ENCODE measurements at regions not wholly inside any gene's neighbourhood (a gene's known extent, or its start where the extent isn't known, plus 50 kb on each side); places are given as distances from the start of the nearest gene placed in this dataset.
"Not testable (repeated sequence)": the region's sequence is repeated elsewhere in the genome, so short reads cannot be mapped to it uniquely, and the experiment has no call there.

GRCh38 chr5:24142341-24142740 is 502.4 kb downstream of the CDH10 start:
- TF ChIP-seq CTCF (conservative IDR thresholded peaks at IDR 0.05; ENCODE audit: low read depth, low read length), result no peak
- DNase-seq (ENCODE audit: low read depth), result no peak
- H3K4me3 ChIP-seq (ENCODE audit: low read depth, low read length), result no peak overlapping the region

GRCh38 chr5:24145806-24146205 is 499.0 kb downstream of the CDH10 start:
- no peak for DNase-seq (ENCODE audit: low read depth)
- TF ChIP-seq CTCF (conservative IDR thresholded peaks at IDR 0.05; ENCODE audit: low read depth, low read length), result no peak
- no peak overlapping the region for H3K4me3 ChIP-seq (ENCODE audit: low read depth, low read length)

- DNase-seq (ENCODE audit: low read depth), result peak; percentile 52
- H3K4me3 ChIP-seq (ENCODE audit: low read depth, low read length), result no peak overlapping the region
- no peak for TF ChIP-seq CTCF (conservative IDR thresholded peaks at IDR 0.05; ENCODE audit: low read depth, low read length)
Observed at GRCh38 chr5:24161559-24161958, 483.2 kb downstream of the CDH10 start.

GRCh38 chr5:24162343-24162742 is 482.4 kb downstream of the CDH10 start:
- no peak for DNase-seq (ENCODE audit: low read depth)
- TF ChIP-seq CTCF (conservative IDR thresholded peaks at IDR 0.05; ENCODE audit: low read depth, low read length), result no peak
- peak overlapping the region; percentile 13 for H3K4me3 ChIP-seq (ENCODE audit: low read depth, low read length)

- TF ChIP-seq CTCF (conservative IDR thresholded peaks at IDR 0.05; ENCODE audit: low read depth, low read length), result no peak
- DNase-seq (ENCODE audit: low read depth), result peak; percentile 92
- H3K4me3 ChIP-seq (ENCODE audit: low read depth, low read length), result peak overlapping the region; percentile 29
Observed at GRCh38 chr5:24163091-24163490, 481.7 kb downstream of the CDH10 start.

- peak; percentile 85 for DNase-seq (ENCODE audit: low read depth)
- H3K4me3 ChIP-seq (ENCODE audit: low read depth, low read length), result peak overlapping the region; percentile 7
- TF ChIP-seq CTCF (conservative IDR thresholded peaks at IDR 0.05; ENCODE audit: low read depth, low read length), result no peak
Observed at GRCh38 chr5:24167806-24168205, 477.0 kb downstream of the CDH10 start.

GRCh38 chr5:24170026-24170425 is 474.8 kb downstream of the CDH10 start:
- H3K4me3 ChIP-seq (ENCODE audit: low read depth, low read length), result no peak overlapping the region
- no peak for DNase-seq (ENCODE audit: low read depth)
- TF ChIP-seq CTCF (conservative IDR thresholded peaks at IDR 0.05; ENCODE audit: low read depth, low read length), result no peak

- not testable (repeated sequence) for DNase-seq (ENCODE audit: low read depth); H3K4me3 ChIP-seq (ENCODE audit: low read depth, low read length)
Observed at GRCh38 chr5:24170930-24171329, 473.8 kb downstream of the CDH10 start.

Data from epithelial cell of proximal tubule (primary cell).